ENCODE measurements at regions not wholly inside any gene's neighbourhood (a gene's known extent, or its start where the extent isn't known, plus 50 kb on each side); places are given as distances from the start of the nearest gene placed in this dataset.

DNA sequence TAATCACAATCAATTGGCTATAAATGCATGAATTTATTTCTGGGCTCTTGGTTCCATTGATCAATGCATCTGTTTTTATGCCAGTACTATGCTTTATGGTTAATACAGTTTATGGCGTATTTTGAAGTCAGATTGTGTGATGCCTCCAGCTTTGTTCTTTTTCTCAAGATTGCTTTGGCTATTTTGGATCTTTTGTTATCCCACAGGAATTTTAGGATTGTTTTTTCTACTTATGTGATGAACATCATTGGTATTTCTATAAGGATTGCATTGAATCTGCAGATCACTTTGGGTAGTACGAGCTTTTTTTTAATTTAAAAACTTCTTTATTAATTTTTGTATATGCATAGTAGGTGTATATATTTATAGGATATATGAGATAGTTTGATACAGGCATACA is 338.7 kb upstream of the IGFBP7 start:
- Mint-ChIP-seq H3K27me3 (ENCODE audit: low read depth) (no peaks in the 10 kb centered on the region), H3K4me1 (peaks cover 8% of the 10 kb centered on the region), H3K36me3 (ENCODE audit: low read depth) (peaks cover 9% of the 10 kb centered on the region), H3K9me3 (peaks cover 27% of the 10 kb centered on the region), H3K27ac (no peak overlapping the region), H3K4me3 (no peak overlapping the region)
- TF ChIP-seq, protein P1, sequence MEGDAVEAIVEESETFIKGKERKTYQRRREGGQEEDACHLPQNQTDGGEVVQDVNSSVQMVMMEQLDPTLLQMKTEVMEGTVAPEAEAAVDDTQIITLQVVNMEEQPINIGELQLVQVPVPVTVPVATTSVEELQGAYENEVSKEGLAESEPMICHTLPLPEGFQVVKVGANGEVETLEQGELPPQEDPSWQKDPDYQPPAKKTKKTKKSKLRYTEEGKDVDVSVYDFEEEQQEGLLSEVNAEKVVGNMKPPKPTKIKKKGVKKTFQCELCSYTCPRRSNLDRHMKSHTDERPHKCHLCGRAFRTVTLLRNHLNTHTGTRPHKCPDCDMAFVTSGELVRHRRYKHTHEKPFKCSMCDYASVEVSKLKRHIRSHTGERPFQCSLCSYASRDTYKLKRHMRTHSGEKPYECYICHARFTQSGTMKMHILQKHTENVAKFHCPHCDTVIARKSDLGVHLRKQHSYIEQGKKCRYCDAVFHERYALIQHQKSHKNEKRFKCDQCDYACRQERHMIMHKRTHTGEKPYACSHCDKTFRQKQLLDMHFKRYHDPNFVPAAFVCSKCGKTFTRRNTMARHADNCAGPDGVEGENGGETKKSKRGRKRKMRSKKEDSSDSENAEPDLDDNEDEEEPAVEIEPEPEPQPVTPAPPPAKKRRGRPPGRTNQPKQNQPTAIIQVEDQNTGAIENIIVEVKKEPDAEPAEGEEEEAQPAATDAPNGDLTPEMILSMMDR (IDR thresholded peaks at IDR 0.05; ENCODE audit: unreplicated experiment in 3 of 3): no peak

DNA sequence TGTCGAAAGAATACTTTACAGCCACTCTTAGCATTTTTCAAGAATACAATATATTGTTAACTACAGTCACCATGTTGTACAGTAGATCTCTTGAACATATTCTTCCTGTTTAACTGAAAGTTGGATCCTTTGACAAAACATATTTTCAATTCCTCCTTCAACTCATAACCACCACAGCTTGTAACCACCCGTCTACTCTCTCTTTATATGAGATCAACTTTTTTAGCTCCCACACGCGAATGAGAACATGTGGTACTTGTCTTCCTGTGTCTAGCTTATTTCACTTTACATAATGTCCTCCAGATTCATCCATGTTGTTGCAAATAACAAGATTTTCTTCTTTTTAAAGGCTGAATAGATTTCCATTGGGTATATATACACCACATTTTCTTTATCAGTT is 338.3 kb upstream of the IGFBP7 start:
- Mint-ChIP-seq H3K4me3 (no peak overlapping the region), H3K4me1 (peaks cover 12% of the 10 kb centered on the region), H3K9me3 (peaks cover 26% of the 10 kb centered on the region), H3K27ac (no peak overlapping the region), H3K27me3 (ENCODE audit: low read depth) (no peaks in the 10 kb centered on the region), H3K36me3 (ENCODE audit: low read depth) (peaks cover 9% of the 10 kb centered on the region)
- TF ChIP-seq, protein P1 (IDR thresholded peaks at IDR 0.05; ENCODE audit: unreplicated experiment in 3 of 3): no peak

DNA sequence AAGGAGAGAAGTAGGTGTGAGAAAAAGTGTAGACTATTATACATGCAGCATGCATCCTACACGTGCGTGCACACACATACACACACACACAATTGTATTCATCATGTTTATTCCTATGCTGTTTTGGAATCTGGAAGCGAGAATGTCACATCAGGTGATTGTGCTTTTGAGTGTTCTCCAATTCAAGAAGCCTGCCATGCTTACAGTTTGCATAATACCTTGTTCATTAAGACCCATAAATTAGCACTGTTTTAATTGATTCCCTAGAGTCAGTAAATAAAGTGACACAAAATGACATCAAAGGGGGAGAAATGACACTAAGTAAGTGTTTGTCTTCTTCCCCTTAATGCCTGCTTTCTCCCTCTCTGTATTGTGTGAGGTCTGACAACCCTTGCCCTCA is 336.1 kb upstream of the IGFBP7 start:
- Mint-ChIP-seq H3K9me3 (peaks cover 16% of the 10 kb centered on the region), H3K4me1 (peaks cover 32% of the 10 kb centered on the region), H3K36me3 (ENCODE audit: low read depth) (peaks cover 9% of the 10 kb centered on the region), H3K4me3 (no peak overlapping the region), H3K27ac (peak overlapping the region in 1 of 3 experiments; percentile 23), H3K27me3 (ENCODE audit: low read depth) (peaks cover 6% of the 10 kb centered on the region)
- TF ChIP-seq, protein P1 (IDR thresholded peaks at IDR 0.05; ENCODE audit: unreplicated experiment in 3 of 3): no peak

DNA sequence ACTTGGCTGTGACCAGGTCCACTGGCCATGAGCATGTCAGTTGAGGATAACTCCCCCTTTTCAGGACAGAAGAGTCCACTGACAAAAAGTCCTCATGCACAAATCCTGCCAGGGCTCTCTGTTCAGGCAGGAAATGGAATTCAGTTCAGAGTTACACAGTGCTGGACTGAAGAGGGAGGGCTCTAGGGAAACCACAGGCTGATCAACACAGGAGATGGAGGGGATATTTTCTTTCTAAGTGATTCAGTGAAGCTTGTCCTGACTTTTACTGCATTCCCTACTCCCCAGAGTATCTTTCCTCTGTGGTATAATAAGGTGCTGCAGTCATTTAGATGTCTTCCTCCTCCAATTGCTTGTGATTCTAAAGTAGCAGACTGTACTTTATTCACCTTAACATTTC is 335.5 kb upstream of the IGFBP7 start:
- H3K4me1 Mint-ChIP-seq: peaks cover 32% of the 10 kb centered on the region
- H3K4me3 Mint-ChIP-seq: no peak overlapping the region
- H3K27ac Mint-ChIP-seq: no peak overlapping the region

DNA sequence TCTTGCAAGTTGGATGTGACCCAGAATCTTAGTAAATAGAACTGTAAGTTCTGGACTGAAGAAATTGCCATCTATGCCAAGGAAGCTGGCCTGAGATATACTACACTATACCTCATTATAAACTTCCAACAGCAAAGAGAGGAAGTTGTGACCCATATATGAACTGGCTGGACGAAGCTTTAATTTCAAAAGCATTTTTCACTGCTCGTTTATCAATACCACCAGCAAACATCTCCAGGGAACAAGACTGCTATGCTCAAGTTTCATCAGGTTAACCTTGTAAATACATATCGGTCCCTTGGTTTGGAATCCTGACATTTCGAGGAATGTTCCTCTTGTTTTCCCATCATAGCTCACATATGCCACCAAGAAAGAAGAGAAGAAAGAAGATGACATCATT is 334.5 kb upstream of the IGFBP7 start:
- peaks cover 6% of the 10 kb centered on the region for H3K36me3 Mint-ChIP-seq (ENCODE audit: low read depth)
- H3K9me3 Mint-ChIP-seq: peaks cover 10% of the 10 kb centered on the region
- peak overlapping the region in 1 of 3 experiments; percentile 4 for H3K27ac Mint-ChIP-seq
- H3K4me3 Mint-ChIP-seq: no peak overlapping the region
- TF ChIP-seq, protein P1 (IDR thresholded peaks at IDR 0.05; ENCODE audit: unreplicated experiment in 3 of 3): no peak
- H3K4me1 Mint-ChIP-seq: peaks cover 32% of the 10 kb centered on the region
- peaks cover 11% of the 10 kb centered on the region for H3K27me3 Mint-ChIP-seq (ENCODE audit: low read depth)

More for the DNA sequence above, 335.5 kb upstream of the IGFBP7 start:
- H3K27me3 Mint-ChIP-seq (ENCODE audit: low read depth): peaks cover 6% of the 10 kb centered on the region
- H3K36me3 Mint-ChIP-seq (ENCODE audit: low read depth): peaks cover 6% of the 10 kb centered on the region
- TF ChIP-seq, protein P1 (IDR thresholded peaks at IDR 0.05; ENCODE audit: unreplicated experiment in 3 of 3): no peak
- peaks cover 12% of the 10 kb centered on the region for H3K9me3 Mint-ChIP-seq

DNA sequence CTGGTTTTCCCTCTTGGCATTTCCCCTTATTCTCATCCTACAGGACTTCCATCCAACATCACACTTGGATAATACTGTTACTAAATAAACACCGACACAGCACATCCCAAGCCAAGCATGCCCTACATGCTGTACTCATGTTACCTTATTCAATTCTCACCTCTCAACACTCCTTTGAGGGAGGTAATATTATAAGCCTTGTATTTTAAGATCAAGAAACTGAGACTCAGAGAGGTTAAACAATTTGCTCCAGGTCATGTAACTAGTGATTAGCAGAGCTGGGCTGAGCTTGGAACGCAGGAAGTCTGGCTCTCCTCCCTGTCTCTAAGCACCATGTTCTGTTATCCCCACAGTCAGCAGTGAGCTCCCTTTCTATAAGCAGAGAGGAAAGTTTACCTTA is 333.6 kb upstream of the IGFBP7 start:
- Mint-ChIP-seq H3K4me1 (peaks cover 32% of the 10 kb centered on the region), H3K27me3 (ENCODE audit: low read depth) (peaks cover 11% of the 10 kb centered on the region), H3K27ac (peak overlapping the region in 2 of 3 experiments; percentile 22 to 67), H3K4me3 (no peak overlapping the region), H3K36me3 (ENCODE audit: low read depth) (peaks cover 6% of the 10 kb centered on the region), H3K9me3 (peaks cover 8% of the 10 kb centered on the region)
- TF ChIP-seq, protein P1 (IDR thresholded peaks at IDR 0.05; ENCODE audit: unreplicated experiment in 3 of 3): no peak
